ENCODE measurements at regions not wholly inside any gene's neighbourhood (a gene's known extent, or its start where the extent isn't known, plus 50 kb on each side); places are given as distances from the start of the nearest gene placed in this dataset.

GRCh38 chr21:23008601-23009202, 2010.5 kb downstream of the NCAM2 start:
- no peak overlapping the region for H3K27ac ChIP-seq
- H2AFZ ChIP-seq: no peak overlapping the region
- H3K4me2 ChIP-seq: no peak overlapping the region
- H3K9me2 ChIP-seq (ENCODE audit: insufficient read depth): no peaks in the 10 kb centered on the region
- intact Hi-C loops (cut with micrococcal nuclease; ENCODE audit: unreplicated experiment): no loop called here
- H3K9me3 ChIP-seq (ENCODE audit: insufficient read depth, low read depth): no peaks in the 10 kb centered on the region
- POLR2A ChIA-PET (ENCODE audit: unreplicated experiment): no interaction called here
- no peak for DNase-seq
- no peaks in the 10 kb centered on the region for H3F3A ChIP-seq (ENCODE audit: insufficient read depth, low read depth)
- BruUV-seq (replicated peaks): no TSS peak
- H3K27me3 ChIP-seq (ENCODE audit: insufficient read depth, low read depth): no peaks in the 10 kb centered on the region
- no peaks in the 10 kb centered on the region for H4K20me1 ChIP-seq (ENCODE audit: insufficient read depth)
- H3K4me1 ChIP-seq (replicated peaks; ENCODE audit: insufficient read depth): no peaks in the 10 kb centered on the region
- CTCF ChIA-PET: no interaction called here
- H3K4me3 ChIP-seq: no peak overlapping the region
- no peaks in the 10 kb centered on the region for H3K36me3 ChIP-seq (ENCODE audit: low read depth)
- H3K79me2 ChIP-seq (ENCODE audit: low read depth): no peaks in the 10 kb centered on the region
- TF ChIP-seq EZH2 (IDR thresholded peaks at IDR 0.05; ENCODE audit: low read depth) (no peak), CTCF (conservative IDR thresholded peaks at IDR 0.05) (no peak)

DNA sequence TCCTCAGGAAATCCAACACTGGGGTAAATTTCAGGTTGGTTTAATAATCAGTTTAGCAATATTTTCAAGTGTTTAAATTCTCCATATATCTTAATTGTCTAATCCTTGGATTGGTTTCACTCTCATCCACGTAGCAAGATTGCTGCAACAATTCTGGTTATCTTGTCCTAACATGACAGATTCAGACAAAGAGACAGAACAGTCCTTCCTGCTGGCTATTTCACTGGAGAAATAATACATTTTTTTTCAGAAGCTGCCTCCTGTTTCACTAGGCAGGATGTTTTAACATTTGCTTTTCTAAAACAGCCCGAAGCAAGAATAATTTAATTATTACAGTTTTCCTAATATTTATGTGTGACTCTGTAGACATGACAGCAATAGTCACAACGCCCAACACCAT, 2011.2 kb downstream of the NCAM2 start:
- Histone ChIP-seq H3K79me2 (ENCODE audit: low read depth) (no peaks in the 10 kb centered on the region), H4K20me1 (ENCODE audit: insufficient read depth) (no peaks in the 10 kb centered on the region), H3K4me2 (no peak overlapping the region), H3K4me1 (replicated peaks; ENCODE audit: insufficient read depth) (no peaks in the 10 kb centered on the region), H3K36me3 (ENCODE audit: low read depth) (no peaks in the 10 kb centered on the region), H3K9me3 (ENCODE audit: insufficient read depth, low read depth) (no peaks in the 10 kb centered on the region), H3K27me3 (ENCODE audit: insufficient read depth, low read depth) (no peaks in the 10 kb centered on the region), H3K27ac (no peak overlapping the region), H3K9me2 (ENCODE audit: insufficient read depth) (no peaks in the 10 kb centered on the region), H3F3A (ENCODE audit: insufficient read depth, low read depth) (no peaks in the 10 kb centered on the region), H3K4me3 (no peak overlapping the region), H2AFZ (no peak overlapping the region)
- intact Hi-C loops (cut with micrococcal nuclease; ENCODE audit: unreplicated experiment): no loop called here
- no TSS peak for BruUV-seq (replicated peaks)
- ChIA-PET CTCF (no interaction called here), POLR2A (ENCODE audit: unreplicated experiment) (no interaction called here)
- no peak for DNase-seq
- TF ChIP-seq CTCF (conservative IDR thresholded peaks at IDR 0.05) (no peak), EZH2 (IDR thresholded peaks at IDR 0.05; ENCODE audit: low read depth) (no peak)

GRCh38 chr21:23014021-23014420, 2015.8 kb downstream of the NCAM2 start:
- no peaks in the 10 kb centered on the region for H4K20me1 ChIP-seq (ENCODE audit: insufficient read depth)
- no peak for DNase-seq
- no peak overlapping the region for H2AFZ ChIP-seq
- intact Hi-C loops (cut with micrococcal nuclease; ENCODE audit: unreplicated experiment): loop anchor here (10.0 kb wide), 1 partner anchor 439 kb away; no protein-coding TSS in a partner anchor
- H3K27ac ChIP-seq: no peak overlapping the region
- H3K9me2 ChIP-seq (ENCODE audit: insufficient read depth): no peaks in the 10 kb centered on the region
- no peaks in the 10 kb centered on the region for H3K27me3 ChIP-seq (ENCODE audit: insufficient read depth, low read depth)
- H3F3A ChIP-seq (ENCODE audit: insufficient read depth, low read depth): no peaks in the 10 kb centered on the region
- no peak overlapping the region for H3K4me2 ChIP-seq
- no peaks in the 10 kb centered on the region for H3K36me3 ChIP-seq (ENCODE audit: low read depth)
- H3K4me1 ChIP-seq (replicated peaks; ENCODE audit: insufficient read depth): no peaks in the 10 kb centered on the region
- CTCF ChIA-PET: no interaction called here
- BruUV-seq (replicated peaks): no TSS peak
- H3K9me3 ChIP-seq (ENCODE audit: insufficient read depth, low read depth): no peaks in the 10 kb centered on the region
- H3K4me3 ChIP-seq: no peak overlapping the region
- TF ChIP-seq CTCF (conservative IDR thresholded peaks at IDR 0.05): no peak
- TF ChIP-seq EZH2 (IDR thresholded peaks at IDR 0.05; ENCODE audit: low read depth): no peak
- no peaks in the 10 kb centered on the region for H3K79me2 ChIP-seq (ENCODE audit: low read depth)
- POLR2A ChIA-PET (ENCODE audit: unreplicated experiment): no interaction called here
